Tibial artery (tissue), 4 donors: ENCODE measurements at regions not wholly inside any gene's neighbourhood (a gene's known extent, or its start where the extent isn't known, plus 50 kb on each side); places are given as distances from the start of the nearest gene placed in this dataset.

Experiments
- DNase-seq, 2 donors: peaks; one replicate each; pipeline ENCODE4 v3.0.0-alpha.2; 2019
- H3K27ac ChIP-seq, 2 donors: fragments of 200-600 bp; sonication (generic) in 1 of 2; 1 replicate in 1 of 2; 2 replicates in 1 of 2; pipeline ENCODE4 v1.5.1; 2018 to 2019; ENCODE audit warnings: mild to moderate bottlenecking in 1 of 2
- H3K27me3 ChIP-seq, 2 donors: fragments of 200-600 bp; sonication (generic) in 1 of 2; one replicate each; pipeline versions ENCODE4 v1.5.1 to v1.6.0; 2016 to 2019
- H3K36me3 ChIP-seq, 3 donors: fragments of 200-600 bp; sonication (generic) in 2 of 3; one replicate each; pipeline ENCODE4 v1.5.1; 2016 to 2019; ENCODE audit warnings: mild to moderate bottlenecking in 2 of 3
- H3K4me1 ChIP-seq, 4 donors: fragments of 200-600 bp; sonication (generic) in 2 of 4; 1 replicate in 3 of 4; 2 replicates in 1 of 4; pipeline ENCODE4 v1.5.1; 2016 to 2019
- H3K4me3 ChIP-seq, 2 donors: fragments of 200-600 bp; sonication (generic) in 1 of 2; 1 replicate in 1 of 2; 2 replicates in 1 of 2; pipeline ENCODE4 v1.5.1; 2018 to 2019; ENCODE audit warnings: mild to moderate bottlenecking in 2 of 2
- H3K9me3 ChIP-seq, 3 donors: fragments of 200-600 bp; sonication (generic) in 1 of 3; one replicate each; pipeline ENCODE4 v1.5.1; 2016 to 2019
- CTCF ChIP-seq, 2 experiments: fragments of 200-600 bp in 1 of 2; fragments of 450-650 bp in 1 of 2; IDR thresholded peaks; one replicate each; pipeline ENCODE4 v1.5.1; 2017 to 2019; ENCODE audit warnings: antibody characterized with exemption in 2 of 2, mild to moderate bottlenecking in 1 of 2, moderate library complexity in 1 of 2
- intact Hi-C: fragments of 100-400 bp; cut with DNase I; formaldehyde crosslinking; loops from one replicate; pipeline ENCODE4 v1.15.0; 2023; ENCODE audit warnings: low total_unique reads

- DNase-seq, result no peak
These were observed 117.3 kb upstream of the PPP2R2B start for GRCh38 chr5:146995878-146996277.

GRCh38 chr5:147015405-147015804 lies 136.8 kb upstream of the PPP2R2B start:
- Histone ChIP-seq H3K36me3 (no peaks in the 10 kb centered on the region), H3K9me3 (no peaks in the 10 kb centered on the region), H3K27me3 (no peaks in the 10 kb centered on the region), H3K4me1 (no peaks in the 10 kb centered on the region), H3K4me3 (no peak overlapping the region), H3K27ac (no peak overlapping the region)
- DNase-seq, result no peak
- intact Hi-C loops, result no loop called here
- TF ChIP-seq CTCF (IDR thresholded peaks at IDR 0.05), result no peak

More at GRCh38 chr5:146995878-146996277, 117.3 kb upstream of the PPP2R2B start:
- TF ChIP-seq CTCF (IDR thresholded peaks at IDR 0.05), result no peak
- Histone ChIP-seq H3K4me1 (no peaks in the 10 kb centered on the region), H3K36me3 (no peaks in the 10 kb centered on the region), H3K27me3 (no peaks in the 10 kb centered on the region), H3K9me3 (peaks cover 0 to 13% (median 0%) of the 10 kb centered on the region in 3 donors), H3K4me3 (no peak overlapping the region), H3K27ac (no peak overlapping the region)
- intact Hi-C loops, result no loop called here

- H3K36me3 ChIP-seq, result no peaks in the 10 kb centered on the region
- TF ChIP-seq CTCF (IDR thresholded peaks at IDR 0.05), result no peak
- H3K4me1 ChIP-seq, result no peaks in the 10 kb centered on the region
- H3K27ac ChIP-seq, result no peak overlapping the region
- intact Hi-C loops, result no loop called here
- DNase-seq, result no peak
- no peak overlapping the region for H3K4me3 ChIP-seq
- no peaks in the 10 kb centered on the region for H3K9me3 ChIP-seq
- no peaks in the 10 kb centered on the region for H3K27me3 ChIP-seq
These were observed 138.6 kb upstream of the PPP2R2B start for GRCh38 chr5:147017191-147017590.

GRCh38 chr5:147017621-147018020 lies 139.1 kb upstream of the PPP2R2B start:
- Histone ChIP-seq H3K27me3 (no peaks in the 10 kb centered on the region), H3K4me3 (no peak overlapping the region), H3K36me3 (no peaks in the 10 kb centered on the region), H3K9me3 (no peaks in the 10 kb centered on the region), H3K27ac (no peak overlapping the region), H3K4me1 (no peaks in the 10 kb centered on the region)
- DNase-seq, result no peak
- intact Hi-C loops, result no loop called here
- no peak for TF ChIP-seq CTCF (IDR thresholded peaks at IDR 0.05)

GRCh38 chr5:147018812-147019211 lies 140.3 kb upstream of the PPP2R2B start:
- no peak overlapping the region for H3K27ac ChIP-seq
- intact Hi-C loops, result no loop called here
- H3K4me1 ChIP-seq, result no peaks in the 10 kb centered on the region
- no peaks in the 10 kb centered on the region for H3K36me3 ChIP-seq
- H3K27me3 ChIP-seq, result no peaks in the 10 kb centered on the region
- DNase-seq, result no peak
- H3K4me3 ChIP-seq, result no peak overlapping the region
- TF ChIP-seq CTCF (IDR thresholded peaks at IDR 0.05), result no peak
- H3K9me3 ChIP-seq, result no peaks in the 10 kb centered on the region

- Histone ChIP-seq H3K36me3 (no peaks in the 10 kb centered on the region), H3K4me3 (no peak overlapping the region), H3K27ac (no peak overlapping the region), H3K27me3 (no peaks in the 10 kb centered on the region), H3K4me1 (no peaks in the 10 kb centered on the region), H3K9me3 (no peaks in the 10 kb centered on the region)
- intact Hi-C loops, result no loop called here
- TF ChIP-seq CTCF (IDR thresholded peaks at IDR 0.05), result no peak
- no peak for DNase-seq
These were observed 158.2 kb upstream of the PPP2R2B start for GRCh38 chr5:147036691-147037245.
